Panc1 (cell line): ENCODE measurements at regions not wholly inside any gene's neighbourhood (a gene's known extent, or its start where the extent isn't known, plus 50 kb on each side); places are given as distances from the start of the nearest gene placed in this dataset.

ENCODE experiments used
- ATAC-seq: fragments of 200-7000 bp; cut with Tn5 transposase; 2 replicates; pipeline ENCODE4 v1.9.1; 2020; ENCODE audit warnings: mild to moderate bottlenecking, moderate library complexity
- BruUV-seq: library from RNA; stranded (reverse); fragments of 400-500 nt; replicated peaks from 2 replicates; lab custom pipeline; 2021; lab: Mats Ljungman, UMichigan
- CTCF ChIA-PET: fragments of 300-600 bp; sonication (Branson Sonifier 250); formaldehyde crosslinking; loops from one replicate; lab custom pipeline; 2022; ENCODE audit warnings: antibody characterized with exemption; lab: Charles Lee
- POLR2A ChIA-PET: fragments of 300-600 bp; sonication (Branson Sonifier 250); formaldehyde crosslinking; loops from one replicate; lab custom pipeline; 2022; ENCODE audit warnings: antibody characterized with exemption; lab: Charles Lee
- DNase-seq: peaks from one replicate; pipeline ENCODE4 v3.0.0-alpha.2; 2010; ENCODE audit warnings: low read depth, low spot score
- H3K27ac ChIP-seq: 2 replicates; pipeline ENCODE4 v1.5.1; 2011; ENCODE audit warnings: mild to moderate bottlenecking, low read length, inconsistent platforms
- H3K27me3 ChIP-seq: fragments of 200-500 bp; sonication (Bioruptor generic); 2 replicates; pipeline ENCODE4 v1.6.0; 2014; ENCODE audit warnings: low read length, inconsistent platforms; ENCODE audit not compliant: control insufficient read depth, insufficient read depth
- H3K36me3 ChIP-seq: fragments of 200-500 bp; sonication (Bioruptor generic); 2 replicates; pipeline ENCODE4 v1.5.1; 2014; ENCODE audit warnings: inconsistent platforms, mild to moderate bottlenecking, low read length, moderate library complexity; ENCODE audit not compliant: control insufficient read depth, insufficient read depth
- H3K4me1 ChIP-seq: 2 replicates; pipeline ENCODE4 v1.5.1; 2011; ENCODE audit warnings: inconsistent platforms, mild to moderate bottlenecking, low read length, moderate library complexity; ENCODE audit not compliant: control insufficient read depth, insufficient read depth
- H3K4me3 ChIP-seq, 2 experiments: 2 replicates each; pipeline ENCODE4 v1.5.1; 2011 to 2012; ENCODE audit warnings: low read depth in 2 of 2, low read length in 2 of 2, mild to moderate bottlenecking in 2 of 2, inconsistent platforms in 1 of 2, moderate library complexity in 1 of 2
- H3K9me3 ChIP-seq: fragments of 200-500 bp; sonication (Bioruptor generic); 2 replicates; pipeline ENCODE4 v1.5.1; 2014; ENCODE audit warnings: low read depth, mild to moderate bottlenecking, inconsistent platforms, low read length, moderate library complexity; ENCODE audit not compliant: control insufficient read depth, insufficient read depth
- POLR2AphosphoS5 ChIP-seq: IDR thresholded peaks from 2 replicates; pipeline ENCODE4 v1.6.1; 2012; ENCODE audit warnings: mild to moderate bottlenecking, low read depth, low read length, moderate library complexity
- SIN3A ChIP-seq: IDR thresholded peaks from 2 replicates; pipeline ENCODE4 v1.6.1; 2012; ENCODE audit warnings: low read depth, mild to moderate bottlenecking, low read length, moderate library complexity, borderline replicate concordance; ENCODE audit not compliant: insufficient read depth
- TCF7L2 ChIP-seq: IDR thresholded peaks from 2 replicates; pipeline ENCODE4 v1.6.1; 2011; ENCODE audit warnings: mild to moderate bottlenecking, low read depth, low read length, inconsistent platforms
- in situ Hi-C: cut with HindIII; loops from 2 replicates; pipeline ENCODE4 v1.10.0; 2016; ENCODE audit warnings: low sequenced_read_pairs, low pct_unique_long_range_greater_than_20kb
- intact Hi-C: fragments of 100-400 bp; cut with micrococcal nuclease; formaldehyde crosslinking; loops from one replicate; pipeline ENCODE4 v1.10.0; 2022; ENCODE audit not compliant: unreplicated experiment
- TF ChIP-seq, protein P1 (sequence below), 2 experiments: IDR thresholded peaks; 2 replicates each; pipeline ENCODE4 v1.6.1; 2011 to 2012; ENCODE audit warnings: low read depth in 2 of 2, control low read depth in 1 of 2, low read length in 1 of 2, mild to moderate bottlenecking in 1 of 2, moderate library complexity in 1 of 2; ENCODE audit not compliant: insufficient read depth in 1 of 2
- TF ChIP-seq, protein P2 (sequence below): fragments of 450-650 bp; IDR thresholded peaks from 2 replicates; pipeline ENCODE4 v1.5.1; 2017; ENCODE audit warnings: mild to moderate bottlenecking

DNA sequence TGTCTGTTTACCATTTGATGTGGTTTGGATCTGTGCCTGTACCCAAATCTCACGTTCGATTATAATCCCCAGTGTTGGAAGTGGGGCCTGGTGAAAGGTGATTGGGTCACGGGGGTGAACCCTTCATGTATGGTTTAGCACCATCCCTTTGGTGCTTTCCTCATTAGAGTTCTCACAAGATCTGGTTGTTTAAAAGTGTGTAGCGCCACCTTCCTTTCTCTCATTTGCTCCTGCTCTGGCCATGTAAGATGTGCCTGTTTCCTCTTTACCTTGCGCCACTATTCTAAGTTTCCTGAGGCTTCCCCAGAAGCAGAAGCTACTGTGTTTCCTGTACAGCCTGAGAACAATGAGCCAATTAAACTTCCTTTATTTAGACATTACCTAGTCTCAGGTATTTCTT lies 610.7 kb upstream of the ADGRL3 start:
- TF ChIP-seq, protein P1, sequence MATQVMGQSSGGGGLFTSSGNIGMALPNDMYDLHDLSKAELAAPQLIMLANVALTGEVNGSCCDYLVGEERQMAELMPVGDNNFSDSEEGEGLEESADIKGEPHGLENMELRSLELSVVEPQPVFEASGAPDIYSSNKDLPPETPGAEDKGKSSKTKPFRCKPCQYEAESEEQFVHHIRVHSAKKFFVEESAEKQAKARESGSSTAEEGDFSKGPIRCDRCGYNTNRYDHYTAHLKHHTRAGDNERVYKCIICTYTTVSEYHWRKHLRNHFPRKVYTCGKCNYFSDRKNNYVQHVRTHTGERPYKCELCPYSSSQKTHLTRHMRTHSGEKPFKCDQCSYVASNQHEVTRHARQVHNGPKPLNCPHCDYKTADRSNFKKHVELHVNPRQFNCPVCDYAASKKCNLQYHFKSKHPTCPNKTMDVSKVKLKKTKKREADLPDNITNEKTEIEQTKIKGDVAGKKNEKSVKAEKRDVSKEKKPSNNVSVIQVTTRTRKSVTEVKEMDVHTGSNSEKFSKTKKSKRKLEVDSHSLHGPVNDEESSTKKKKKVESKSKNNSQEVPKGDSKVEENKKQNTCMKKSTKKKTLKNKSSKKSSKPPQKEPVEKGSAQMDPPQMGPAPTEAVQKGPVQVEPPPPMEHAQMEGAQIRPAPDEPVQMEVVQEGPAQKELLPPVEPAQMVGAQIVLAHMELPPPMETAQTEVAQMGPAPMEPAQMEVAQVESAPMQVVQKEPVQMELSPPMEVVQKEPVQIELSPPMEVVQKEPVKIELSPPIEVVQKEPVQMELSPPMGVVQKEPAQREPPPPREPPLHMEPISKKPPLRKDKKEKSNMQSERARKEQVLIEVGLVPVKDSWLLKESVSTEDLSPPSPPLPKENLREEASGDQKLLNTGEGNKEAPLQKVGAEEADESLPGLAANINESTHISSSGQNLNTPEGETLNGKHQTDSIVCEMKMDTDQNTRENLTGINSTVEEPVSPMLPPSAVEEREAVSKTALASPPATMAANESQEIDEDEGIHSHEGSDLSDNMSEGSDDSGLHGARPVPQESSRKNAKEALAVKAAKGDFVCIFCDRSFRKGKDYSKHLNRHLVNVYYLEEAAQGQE (IDR thresholded peaks at IDR 0.05; ENCODE audit: insufficient read depth in 1 of 2, low read depth in 2 of 2, low read length in 1 of 2), result no peak
- TF ChIP-seq POLR2AphosphoS5 (no peak), TCF7L2 (no peak), SIN3A (no peak)
- TF ChIP-seq, protein P2, sequence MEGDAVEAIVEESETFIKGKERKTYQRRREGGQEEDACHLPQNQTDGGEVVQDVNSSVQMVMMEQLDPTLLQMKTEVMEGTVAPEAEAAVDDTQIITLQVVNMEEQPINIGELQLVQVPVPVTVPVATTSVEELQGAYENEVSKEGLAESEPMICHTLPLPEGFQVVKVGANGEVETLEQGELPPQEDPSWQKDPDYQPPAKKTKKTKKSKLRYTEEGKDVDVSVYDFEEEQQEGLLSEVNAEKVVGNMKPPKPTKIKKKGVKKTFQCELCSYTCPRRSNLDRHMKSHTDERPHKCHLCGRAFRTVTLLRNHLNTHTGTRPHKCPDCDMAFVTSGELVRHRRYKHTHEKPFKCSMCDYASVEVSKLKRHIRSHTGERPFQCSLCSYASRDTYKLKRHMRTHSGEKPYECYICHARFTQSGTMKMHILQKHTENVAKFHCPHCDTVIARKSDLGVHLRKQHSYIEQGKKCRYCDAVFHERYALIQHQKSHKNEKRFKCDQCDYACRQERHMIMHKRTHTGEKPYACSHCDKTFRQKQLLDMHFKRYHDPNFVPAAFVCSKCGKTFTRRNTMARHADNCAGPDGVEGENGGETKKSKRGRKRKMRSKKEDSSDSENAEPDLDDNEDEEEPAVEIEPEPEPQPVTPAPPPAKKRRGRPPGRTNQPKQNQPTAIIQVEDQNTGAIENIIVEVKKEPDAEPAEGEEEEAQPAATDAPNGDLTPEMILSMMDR, result no peak
- ATAC-seq (no peak), DNase-seq (no peak)
- Histone ChIP-seq H3K4me1 (no peaks in the 10 kb centered on the region), H3K36me3 (no peaks in the 10 kb centered on the region), H3K27me3 (no peaks in the 10 kb centered on the region), H3K27ac (no peak overlapping the region), H3K4me3 (no peak overlapping the region), H3K9me3 (no peaks in the 10 kb centered on the region)
- POLR2A ChIA-PET, result no interaction called here
- no TSS peak for BruUV-seq
- in situ Hi-C loops (no loop called here), intact Hi-C loops (no loop called here)
- CTCF ChIA-PET, result no interaction called here

DNA sequence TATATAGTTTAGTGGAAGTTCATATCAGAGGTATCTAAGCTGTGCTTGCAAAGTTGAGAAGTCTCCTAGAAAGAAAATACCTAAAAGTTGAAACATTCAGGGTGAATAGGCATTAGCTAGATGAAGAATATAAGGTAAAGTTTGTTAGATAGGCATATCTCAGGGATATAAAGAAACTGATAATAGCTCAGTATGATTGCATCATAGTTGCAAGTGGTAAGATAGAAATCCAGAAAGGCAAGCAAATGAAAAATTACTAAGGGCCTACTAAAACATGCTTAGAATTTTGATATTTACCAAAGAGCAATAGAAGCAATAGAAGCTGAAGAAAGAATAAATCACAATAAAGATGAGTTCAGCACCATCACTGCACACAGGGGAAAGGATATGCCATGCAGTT lies 610.0 kb upstream of the ADGRL3 start:
- ChIA-PET CTCF (no interaction called here), POLR2A (no interaction called here)
- no peaks in the 10 kb centered on the region for H3K9me3 ChIP-seq
- H3K27ac ChIP-seq, result no peak overlapping the region
- H3K4me1 ChIP-seq, result no peaks in the 10 kb centered on the region
- TF ChIP-seq TCF7L2, result no peak
- TF ChIP-seq SIN3A, result no peak
- TF ChIP-seq, protein P2, result no peak
- TF ChIP-seq POLR2AphosphoS5, result no peak
- TF ChIP-seq, protein P1 (IDR thresholded peaks at IDR 0.05; ENCODE audit: insufficient read depth in 1 of 2, low read depth in 2 of 2, low read length in 1 of 2), result no peak
- BruUV-seq, result no TSS peak
- in situ Hi-C loops (no loop called here), intact Hi-C loops (no loop called here)
- no peak overlapping the region for H3K4me3 ChIP-seq
- no peaks in the 10 kb centered on the region for H3K27me3 ChIP-seq
- ATAC-seq (no peak), DNase-seq (no peak)
- H3K36me3 ChIP-seq, result no peaks in the 10 kb centered on the region
